GM12864 (cell line): ENCODE measurements at regions not wholly inside any gene's neighbourhood (a gene's known extent, or its start where the extent isn't known, plus 50 kb on each side); places are given as distances from the start of the nearest gene placed in this dataset.

Source experiments
- DNase-seq: peaks from one replicate; pipeline ENCODE4 v3.0.0-alpha.2; 2011; ENCODE audit warnings: low read depth
- H3K4me3 ChIP-seq: 2 replicates; pipeline ENCODE4 v1.5.1; 2011; ENCODE audit warnings: mild to moderate bottlenecking, low read depth, low read length, control low read depth
- CTCF ChIP-seq: IDR thresholded peaks from 2 replicates; pipeline ENCODE4 v1.5.1; 2011; ENCODE audit warnings: low read depth, mild to moderate bottlenecking, moderate library complexity, low read length, control low read depth, inconsistent platforms; ENCODE audit errors: missing control alignments

DNA sequence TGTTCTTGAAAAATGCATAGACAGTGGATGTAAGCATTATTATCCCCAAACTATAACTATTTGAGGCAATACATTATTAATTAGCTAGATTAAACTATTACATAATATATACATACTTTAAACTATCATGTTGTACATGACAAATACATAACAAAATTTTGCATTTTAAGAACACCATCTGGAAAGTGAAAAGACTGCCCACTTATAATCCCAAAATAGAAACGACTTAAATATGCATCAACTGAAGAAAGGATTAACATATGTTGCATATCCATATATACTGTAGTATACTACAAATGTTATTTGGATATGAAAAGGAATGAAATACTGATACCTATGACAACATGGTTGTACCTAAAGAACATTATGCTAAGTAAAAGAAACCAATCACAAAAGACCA lies 700.8 kb upstream of the SPRY2 start:
- TF ChIP-seq CTCF: no peak
- no peak overlapping the region for H3K4me3 ChIP-seq
- no peak for DNase-seq

- no peak for DNase-seq
These were observed 691.1 kb upstream of the SPRY2 start for GRCh38 chr13:81031996-81032395.

DNA sequence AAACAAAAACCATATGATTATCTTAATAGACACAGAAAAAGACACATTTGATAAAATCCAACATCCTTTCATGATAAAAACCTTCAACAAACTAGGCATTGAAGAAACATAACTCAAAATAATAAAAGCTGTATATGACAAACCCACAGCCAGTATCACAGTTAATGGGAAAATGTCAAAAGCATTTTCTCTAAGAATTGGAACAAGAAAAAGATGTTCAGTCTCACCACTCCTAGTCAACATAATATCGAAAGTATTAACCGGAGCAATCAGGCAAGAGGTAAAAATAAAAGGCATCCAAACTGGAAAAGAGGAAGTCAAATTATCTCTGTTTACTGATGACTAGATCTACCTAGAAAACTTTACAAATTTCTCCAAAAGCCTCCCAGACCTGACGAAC lies 684.2 kb upstream of the SPRY2 start:
- TF ChIP-seq CTCF: no peak
- no peak for DNase-seq
- H3K4me3 ChIP-seq: no peak overlapping the region

More at GRCh38 chr13:81031996-81032395, 691.1 kb upstream of the SPRY2 start:
- H3K4me3 ChIP-seq: no peak overlapping the region
- no peak for TF ChIP-seq CTCF

DNA sequence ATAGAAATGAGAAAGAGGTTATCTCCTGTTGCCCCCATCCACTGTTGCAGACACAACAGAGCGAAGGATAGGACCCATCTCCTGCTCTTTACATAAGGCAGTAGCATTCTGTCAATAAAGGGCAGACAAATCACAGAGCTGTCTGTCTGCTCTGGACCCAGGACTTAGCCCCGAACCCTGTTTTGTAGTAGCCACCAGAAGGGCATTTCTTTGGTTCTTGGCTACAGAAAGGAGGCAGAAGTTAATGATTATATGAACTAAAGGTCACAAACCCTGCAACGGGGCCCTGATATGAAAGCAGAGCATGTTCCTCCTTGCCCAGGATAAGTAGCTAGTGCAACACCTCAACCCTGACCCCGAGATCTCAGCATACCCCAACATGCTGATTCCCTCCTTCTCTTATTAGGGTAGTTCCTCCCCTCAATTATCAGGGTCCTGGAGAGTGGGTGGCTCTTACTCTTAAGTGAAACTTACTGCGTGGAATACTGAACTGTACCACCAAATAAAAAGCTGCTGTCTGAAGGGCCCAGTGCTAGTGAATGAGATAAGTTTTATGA lies 680.4 kb upstream of the SPRY2 start:
- DNase-seq: no peak
- no peak overlapping the region for H3K4me3 ChIP-seq
- no peak for TF ChIP-seq CTCF

DNA sequence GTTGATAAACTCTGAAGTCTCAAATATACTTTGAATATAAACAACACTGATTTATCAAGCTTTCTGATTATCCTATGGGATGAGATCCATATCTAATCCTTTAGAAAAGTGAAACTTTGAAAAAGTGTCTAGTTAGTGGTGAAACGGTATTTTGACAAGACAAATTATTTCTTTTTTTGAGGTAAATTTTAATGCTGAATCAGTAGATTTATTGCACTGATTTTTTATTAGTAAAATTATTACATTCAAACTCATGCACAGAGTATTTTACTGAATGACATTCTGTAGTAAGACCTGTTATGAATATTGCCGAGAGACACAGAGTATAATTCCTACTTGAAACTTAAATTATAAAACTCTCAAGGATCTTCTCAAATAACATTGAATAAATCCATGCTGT lies 679.1 kb upstream of the SPRY2 start:
- H3K4me3 ChIP-seq: no peak overlapping the region
- no peak for TF ChIP-seq CTCF
- DNase-seq: no peak

GRCh38 chr13:81018936-81019335 lies 678.0 kb upstream of the SPRY2 start:
- TF ChIP-seq CTCF: no peak
- no peak for DNase-seq
- no peak overlapping the region for H3K4me3 ChIP-seq

DNA sequence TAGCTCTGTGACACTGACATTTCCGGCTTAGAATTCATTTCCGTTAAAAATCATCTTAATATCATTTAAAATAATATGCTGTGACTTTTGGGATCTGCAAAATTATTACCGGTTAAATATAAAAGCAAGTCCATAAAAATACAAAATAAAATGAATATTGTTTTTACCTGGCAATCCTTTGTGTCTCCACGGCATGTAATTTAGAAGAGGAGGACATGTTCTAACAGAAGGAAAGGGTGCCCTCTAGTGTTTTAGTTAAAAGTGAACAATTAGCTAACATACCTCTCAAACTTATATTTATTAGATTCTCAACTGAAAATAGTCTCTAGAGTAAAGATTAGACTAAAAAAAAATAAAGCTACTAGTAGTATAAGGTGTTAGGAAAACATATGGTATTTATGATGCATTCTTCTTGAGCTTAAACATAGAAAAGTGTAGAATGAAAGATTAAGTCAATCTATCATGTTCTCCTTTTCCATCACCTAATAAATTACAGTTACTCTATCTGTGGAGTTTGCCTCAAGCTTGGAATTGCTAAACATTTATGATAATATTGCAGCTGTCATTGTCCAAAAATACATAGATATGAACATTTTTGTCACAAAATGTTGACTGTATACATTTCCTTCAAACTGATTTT lies 676.7 kb upstream of the SPRY2 start:
- TF ChIP-seq CTCF: peak; percentile 40
- H3K4me3 ChIP-seq: no peak overlapping the region
- DNase-seq: no peak
